SK-N-SH (cell line): ENCODE measurements at regions not wholly inside any gene's neighbourhood (a gene's known extent, or its start where the extent isn't known, plus 50 kb on each side); places are given as distances from the start of the nearest gene placed in this dataset.

Experiments
- CTCF ChIA-PET: fragments of 300-600, 350-600 bp; formaldehyde crosslinking; extraction: SDS; loops from one replicate; lab custom pipeline; 2021; lab: Yijun Ruan, JAX
- POLR2A ChIA-PET: fragments of 350-600 bp; sonication (Branson Sonifier 250); formaldehyde crosslinking; extraction: SDS; loops from one replicate; lab custom pipeline; 2020; ENCODE audit warnings: antibody characterized with exemption, inconsistent platforms; lab: Yijun Ruan, JAX
- DNase-seq: peaks from one replicate; pipeline ENCODE4 v3.0.0; 2012
- H2AFZ ChIP-seq: fragments of 200-600 bp; sonication (generic); 2 replicates; pipeline ENCODE4 v1.8.1; 2016; ENCODE audit warnings: antibody characterized with exemption, mild to moderate bottlenecking, low read depth
- H3F3A ChIP-seq: fragments of 200-600 bp; sonication (generic); replicated peaks from 2 replicates; pipeline ENCODE3; 2016; ENCODE audit warnings: antibody characterized with exemption, mild to moderate bottlenecking; ENCODE audit not compliant: insufficient read depth
- H3K27ac ChIP-seq, 2 experiments: fragments of 200-500 bp in 1 of 2; fragments of 200-600 bp in 1 of 2; sonication (Bioruptor generic) in 1 of 2; sonication (generic), shearing (Covaris generic) in 1 of 2; 2 replicates each; pipeline versions ENCODE4 v1.5.1 to v1.6.1; 2014 to 2016; ENCODE audit warnings: low read depth in 2 of 2, inconsistent platforms in 1 of 2, low read length in 1 of 2, mild to moderate bottlenecking in 1 of 2, mixed read lengths in 1 of 2
- H3K27me3 ChIP-seq: fragments of 200-600 bp; sonication (generic), shearing (Covaris generic); 2 replicates; pipeline ENCODE4 v1.6.1; 2016; ENCODE audit warnings: mixed run types; ENCODE audit not compliant: insufficient read depth
- H3K36me3 ChIP-seq, 2 experiments: fragments of 200-500 bp in 1 of 2; fragments of 200-600 bp in 1 of 2; sonication (Bioruptor generic) in 1 of 2; sonication (generic) in 1 of 2; replicated peaks in 1 of 2; 2 replicates each; pipeline versions ENCODE3 to v1.5.1; 2014 to 2016; ENCODE audit warnings: low read length in 1 of 2, mild to moderate bottlenecking in 1 of 2; ENCODE audit not compliant: insufficient read depth in 2 of 2, control insufficient read depth in 1 of 2
- H3K4me1 ChIP-seq, 2 experiments: fragments of 200-500 bp in 1 of 2; fragments of 200-600 bp in 1 of 2; sonication (Bioruptor generic) in 1 of 2; sonication (generic), shearing (Covaris generic) in 1 of 2; 2 replicates each; pipeline versions ENCODE4 v1.5.1 to v1.6.1; 2014 to 2016; ENCODE audit warnings: low read depth in 1 of 2, low read length in 1 of 2, mixed run types in 1 of 2; ENCODE audit not compliant: insufficient read depth in 2 of 2, control insufficient read depth in 1 of 2
- H3K4me2 ChIP-seq: fragments of 200-600 bp; sonication (generic), shearing (Covaris generic); 2 replicates; pipeline ENCODE4 v1.6.1; 2017; ENCODE audit warnings: mixed run types
- H3K4me3 ChIP-seq, 2 experiments: fragments of 200-500 bp in 1 of 2; fragments of 200-600 bp in 1 of 2; sonication (Bioruptor generic) in 1 of 2; sonication (generic), shearing (Covaris generic) in 1 of 2; 2 replicates each; pipeline versions ENCODE4 v1.5.1 to v1.8.1; 2014 to 2016; ENCODE audit warnings: low read depth in 2 of 2, inconsistent platforms in 1 of 2, low read length in 1 of 2, mild to moderate bottlenecking in 1 of 2, mixed read lengths in 1 of 2, moderate library complexity in 1 of 2
- H3K79me2 ChIP-seq: fragments of 200-600 bp; sonication (generic); 2 replicates; pipeline ENCODE4 v1.8.1; 2017; ENCODE audit warnings: mild to moderate bottlenecking; ENCODE audit not compliant: insufficient read depth
- H3K9ac ChIP-seq: fragments of 200-600 bp; sonication (generic); 2 replicates; pipeline ENCODE4 v1.6.1; 2017; ENCODE audit warnings: mixed run types
- H3K9me2 ChIP-seq: fragments of 200-600 bp; sonication (generic); 2 replicates; pipeline ENCODE4 v1.6.1; 2017; ENCODE audit warnings: mixed run types
- H3K9me3 ChIP-seq: fragments of 200-600 bp; sonication (generic); 2 replicates; pipeline ENCODE4 v1.6.1; 2017; ENCODE audit warnings: mixed run types, mild to moderate bottlenecking, moderate library complexity
- H4K20me1 ChIP-seq: fragments of 200-600 bp; sonication (generic); 2 replicates; pipeline ENCODE4 v1.6.1; 2017; ENCODE audit warnings: mild to moderate bottlenecking, mixed run types; ENCODE audit not compliant: insufficient read depth
- ELF1 ChIP-seq: IDR thresholded peaks from 2 replicates; pipeline ENCODE4 v1.4.0; 2012
- FOXJ3 ChIP-seq: sonication (generic); formaldehyde crosslinking; IDR thresholded peaks from 2 replicates; pipeline ENCODE4 v1.5.1; 2020; ENCODE audit warnings: mild to moderate bottlenecking, missing genetic modification reagents
- GABPA ChIP-seq: IDR thresholded peaks from 2 replicates; pipeline ENCODE4 v1.4.0; 2012; ENCODE audit warnings: low read depth, mild to moderate bottlenecking
- JUND ChIP-seq: IDR thresholded peaks from 2 replicates; pipeline ENCODE4 v1.4.0; 2012
- MEF2A ChIP-seq: IDR thresholded peaks from 2 replicates; pipeline ENCODE4 v1.4.0; 2012; ENCODE audit warnings: low read depth, borderline replicate concordance
- MXI1 ChIP-seq: IDR thresholded peaks from 2 replicates; pipeline ENCODE4 v1.6.1; 2012; ENCODE audit warnings: mild to moderate bottlenecking, low read depth, low read length, improper control_type of control experiment
- POLR2AphosphoS5 ChIP-seq: IDR thresholded peaks from 2 replicates; pipeline ENCODE4 v1.6.1; 2012; ENCODE audit warnings: low read depth, low read length
- RAD21 ChIP-seq: IDR thresholded peaks from 2 replicates; pipeline ENCODE4 v1.6.1; 2012; ENCODE audit warnings: mild to moderate bottlenecking, low read length
- RCOR1 ChIP-seq: fragments of 150-350 bp; IDR thresholded peaks from 2 replicates; pipeline ENCODE4 v1.6.1; 2017; ENCODE audit warnings: antibody characterized with exemption, low read length
- SIN3A ChIP-seq: IDR thresholded peaks from 2 replicates; pipeline ENCODE4 v1.6.1; 2012; ENCODE audit warnings: low read depth, mild to moderate bottlenecking, low read length, moderate library complexity, borderline replicate concordance
- SMC3 ChIP-seq: IDR thresholded peaks from 2 replicates; pipeline ENCODE4 v1.6.1; 2012; ENCODE audit warnings: low read depth, low read length, improper control_type of control experiment
- TCF12 ChIP-seq: IDR thresholded peaks from 2 replicates; pipeline ENCODE4 v1.4.0; 2012
- WGBS: methylation state at CpG from one replicate; pipeline ENCODE4 v1.1.6; 2017; ENCODE audit warnings: low lambda C conversion rate; 5-methylcytosine and 5-hydroxymethylcytosine counted together
- TF ChIP-seq, protein P1 (sequence below): fragments of 150-350 bp; IDR thresholded peaks from 2 replicates; pipeline ENCODE4 v1.6.1; 2017; ENCODE audit warnings: antibody characterized with exemption, low read length, low read depth, borderline replicate concordance
- TF ChIP-seq, protein P2 (sequence below): fragments of 200-600 bp; sonication (generic); IDR thresholded peaks from 2 replicates; pipeline ENCODE4 v1.6.1; 2017; ENCODE audit warnings: antibody characterized with exemption, mild to moderate bottlenecking, moderate library complexity
- TF ChIP-seq, protein P3 (sequence below): IDR thresholded peaks from 2 replicates; pipeline ENCODE4 v1.4.0; 2012; ENCODE audit warnings: low read depth
- TF ChIP-seq, protein P4 (sequence below): IDR thresholded peaks from 2 replicates; pipeline ENCODE4; 2012
- TF ChIP-seq, protein P5 (sequence below): IDR thresholded peaks from 2 replicates; pipeline ENCODE4 v1.4.0; 2012; ENCODE audit warnings: low read depth, borderline replicate concordance
- TF ChIP-seq, protein P6 (sequence below): IDR thresholded peaks from 2 replicates; pipeline ENCODE4 v1.4.0; 2012; ENCODE audit warnings: low read depth, borderline replicate concordance
- TF ChIP-seq, protein P7 (sequence below): fragments of 150-350 bp; IDR thresholded peaks from 2 replicates; pipeline ENCODE4 v1.6.1; 2016; ENCODE audit warnings: mild to moderate bottlenecking, low read depth, low read length

DNA sequence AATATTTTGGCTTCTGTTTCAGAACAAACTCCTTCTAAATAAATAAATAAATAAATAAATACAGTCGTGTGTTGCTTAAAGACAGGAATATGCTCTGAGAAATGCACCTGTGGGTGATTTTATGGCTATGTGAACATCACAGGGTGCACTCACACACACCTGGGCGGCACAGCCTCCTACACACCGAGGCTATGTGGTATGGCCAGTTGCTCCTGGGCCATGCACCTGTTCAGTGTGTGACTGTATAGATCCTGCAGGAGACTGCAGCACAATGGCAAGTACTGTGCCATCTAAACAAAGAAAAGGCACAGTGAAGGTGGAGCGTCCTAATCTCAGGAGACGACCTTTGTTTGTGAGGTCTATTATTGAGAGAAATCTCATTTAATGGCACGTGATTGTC lies 1281.1 kb downstream of the TBC1D22A start:
- Histone ChIP-seq H4K20me1 (no peaks in the 10 kb centered on the region), H3K27me3 (no peaks in the 10 kb centered on the region), H3F3A (no peaks in the 10 kb centered on the region), H3K4me2 (no peak overlapping the region), H3K79me2 (no peaks in the 10 kb centered on the region), H3K27ac (no peak overlapping the region), H3K4me1 (no peaks in the 10 kb centered on the region), H3K36me3 (no peaks in the 10 kb centered on the region), H3K4me3 (no peak overlapping the region), H3K9me2 (no peaks in the 10 kb centered on the region), H2AFZ (no peak overlapping the region), H3K9ac (no peak overlapping the region), H3K9me3 (no peaks in the 10 kb centered on the region)
- ChIA-PET CTCF (no interaction called here), POLR2A (no interaction called here)
- TF ChIP-seq, protein P1, sequence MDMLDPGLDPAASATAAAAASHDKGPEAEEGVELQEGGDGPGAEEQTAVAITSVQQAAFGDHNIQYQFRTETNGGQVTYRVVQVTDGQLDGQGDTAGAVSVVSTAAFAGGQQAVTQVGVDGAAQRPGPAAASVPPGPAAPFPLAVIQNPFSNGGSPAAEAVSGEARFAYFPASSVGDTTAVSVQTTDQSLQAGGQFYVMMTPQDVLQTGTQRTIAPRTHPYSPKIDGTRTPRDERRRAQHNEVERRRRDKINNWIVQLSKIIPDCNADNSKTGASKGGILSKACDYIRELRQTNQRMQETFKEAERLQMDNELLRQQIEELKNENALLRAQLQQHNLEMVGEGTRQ = no peak
- TF ChIP-seq SIN3A = no peak
- TF ChIP-seq FOXJ3 (CRISPR knock-in tag) = no peak
- TF ChIP-seq TCF12 = no peak
- TF ChIP-seq RCOR1 = no peak
- no peak for TF ChIP-seq POLR2AphosphoS5
- TF ChIP-seq GABPA = no peak
- no peak for DNase-seq
- 34% methylated on average over 6 of the region's 6 CpGs for WGBS

DNA sequence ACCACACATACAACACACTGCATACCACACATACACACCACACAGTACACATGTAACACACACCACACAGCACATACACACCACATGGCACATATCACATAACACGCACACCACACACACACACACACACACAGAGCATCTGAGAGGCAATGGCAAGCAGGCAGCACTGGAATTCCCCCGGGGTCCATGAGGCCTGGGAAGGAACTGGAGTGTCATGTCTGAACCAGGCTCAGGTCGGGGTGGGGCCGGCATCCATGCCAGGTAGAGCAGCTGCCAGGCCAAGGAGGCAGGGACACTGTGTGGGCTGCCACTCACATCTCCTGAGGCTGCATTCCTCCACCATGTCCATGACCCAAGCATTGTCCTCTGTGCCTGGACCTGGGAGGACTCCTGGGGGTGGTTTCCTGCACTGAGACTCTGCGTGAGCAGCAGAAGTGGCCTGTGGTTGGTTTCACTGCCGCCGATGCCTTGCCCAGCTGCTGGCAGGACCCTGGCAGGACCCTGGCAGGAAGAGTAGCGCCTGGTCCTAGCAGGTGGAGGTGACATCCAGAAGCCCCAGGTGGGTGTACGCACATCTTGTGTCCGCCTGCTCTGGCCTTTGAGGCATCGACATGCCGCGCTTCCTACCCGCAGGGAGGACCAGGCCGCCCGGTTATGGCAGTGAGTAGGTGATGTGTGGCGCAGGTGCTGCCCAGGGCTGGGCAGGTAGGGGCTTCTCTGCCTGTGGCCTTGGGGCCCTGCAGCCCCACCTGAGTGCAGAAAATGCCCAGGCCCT lies 1280.4 kb downstream of the TBC1D22A start:
- H3K4me2 ChIP-seq = no peak overlapping the region
- H2AFZ ChIP-seq = no peak overlapping the region
- H3K9me2 ChIP-seq = no peaks in the 10 kb centered on the region
- 7% methylated on average over 5 of the region's 17 CpGs for WGBS
- H3K27ac ChIP-seq = no peak overlapping the region
- no peaks in the 10 kb centered on the region for H3K4me1 ChIP-seq
- ChIA-PET CTCF (no interaction called here), POLR2A (no interaction called here)
- no peak overlapping the region for H3K4me3 ChIP-seq
- no peaks in the 10 kb centered on the region for H3K9me3 ChIP-seq
- TF ChIP-seq MEF2A (no peak), SMC3 (no peak), RCOR1 (no peak), RAD21 (no peak), ELF1 (no peak), MXI1 (no peak), POLR2AphosphoS5 (no peak), JUND (no peak), SIN3A (no peak)
- TF ChIP-seq, protein P2, sequence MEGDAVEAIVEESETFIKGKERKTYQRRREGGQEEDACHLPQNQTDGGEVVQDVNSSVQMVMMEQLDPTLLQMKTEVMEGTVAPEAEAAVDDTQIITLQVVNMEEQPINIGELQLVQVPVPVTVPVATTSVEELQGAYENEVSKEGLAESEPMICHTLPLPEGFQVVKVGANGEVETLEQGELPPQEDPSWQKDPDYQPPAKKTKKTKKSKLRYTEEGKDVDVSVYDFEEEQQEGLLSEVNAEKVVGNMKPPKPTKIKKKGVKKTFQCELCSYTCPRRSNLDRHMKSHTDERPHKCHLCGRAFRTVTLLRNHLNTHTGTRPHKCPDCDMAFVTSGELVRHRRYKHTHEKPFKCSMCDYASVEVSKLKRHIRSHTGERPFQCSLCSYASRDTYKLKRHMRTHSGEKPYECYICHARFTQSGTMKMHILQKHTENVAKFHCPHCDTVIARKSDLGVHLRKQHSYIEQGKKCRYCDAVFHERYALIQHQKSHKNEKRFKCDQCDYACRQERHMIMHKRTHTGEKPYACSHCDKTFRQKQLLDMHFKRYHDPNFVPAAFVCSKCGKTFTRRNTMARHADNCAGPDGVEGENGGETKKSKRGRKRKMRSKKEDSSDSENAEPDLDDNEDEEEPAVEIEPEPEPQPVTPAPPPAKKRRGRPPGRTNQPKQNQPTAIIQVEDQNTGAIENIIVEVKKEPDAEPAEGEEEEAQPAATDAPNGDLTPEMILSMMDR = no peak
- TF ChIP-seq, protein P3, sequence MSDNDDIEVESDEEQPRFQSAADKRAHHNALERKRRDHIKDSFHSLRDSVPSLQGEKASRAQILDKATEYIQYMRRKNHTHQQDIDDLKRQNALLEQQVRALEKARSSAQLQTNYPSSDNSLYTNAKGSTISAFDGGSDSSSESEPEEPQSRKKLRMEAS = no peak
- TF ChIP-seq, protein P4, sequence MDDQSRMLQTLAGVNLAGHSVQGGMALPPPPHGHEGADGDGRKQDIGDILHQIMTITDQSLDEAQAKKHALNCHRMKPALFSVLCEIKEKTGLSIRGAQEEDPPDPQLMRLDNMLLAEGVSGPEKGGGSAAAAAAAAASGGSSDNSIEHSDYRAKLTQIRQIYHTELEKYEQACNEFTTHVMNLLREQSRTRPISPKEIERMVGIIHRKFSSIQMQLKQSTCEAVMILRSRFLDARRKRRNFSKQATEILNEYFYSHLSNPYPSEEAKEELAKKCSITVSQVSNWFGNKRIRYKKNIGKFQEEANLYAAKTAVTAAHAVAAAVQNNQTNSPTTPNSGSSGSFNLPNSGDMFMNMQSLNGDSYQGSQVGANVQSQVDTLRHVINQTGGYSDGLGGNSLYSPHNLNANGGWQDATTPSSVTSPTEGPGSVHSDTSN = no peak
- TF ChIP-seq, protein P5, sequence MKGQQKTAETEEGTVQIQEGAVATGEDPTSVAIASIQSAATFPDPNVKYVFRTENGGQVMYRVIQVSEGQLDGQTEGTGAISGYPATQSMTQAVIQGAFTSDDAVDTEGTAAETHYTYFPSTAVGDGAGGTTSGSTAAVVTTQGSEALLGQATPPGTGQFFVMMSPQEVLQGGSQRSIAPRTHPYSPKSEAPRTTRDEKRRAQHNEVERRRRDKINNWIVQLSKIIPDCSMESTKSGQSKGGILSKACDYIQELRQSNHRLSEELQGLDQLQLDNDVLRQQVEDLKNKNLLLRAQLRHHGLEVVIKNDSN = no peak
- TF ChIP-seq, protein P6, sequence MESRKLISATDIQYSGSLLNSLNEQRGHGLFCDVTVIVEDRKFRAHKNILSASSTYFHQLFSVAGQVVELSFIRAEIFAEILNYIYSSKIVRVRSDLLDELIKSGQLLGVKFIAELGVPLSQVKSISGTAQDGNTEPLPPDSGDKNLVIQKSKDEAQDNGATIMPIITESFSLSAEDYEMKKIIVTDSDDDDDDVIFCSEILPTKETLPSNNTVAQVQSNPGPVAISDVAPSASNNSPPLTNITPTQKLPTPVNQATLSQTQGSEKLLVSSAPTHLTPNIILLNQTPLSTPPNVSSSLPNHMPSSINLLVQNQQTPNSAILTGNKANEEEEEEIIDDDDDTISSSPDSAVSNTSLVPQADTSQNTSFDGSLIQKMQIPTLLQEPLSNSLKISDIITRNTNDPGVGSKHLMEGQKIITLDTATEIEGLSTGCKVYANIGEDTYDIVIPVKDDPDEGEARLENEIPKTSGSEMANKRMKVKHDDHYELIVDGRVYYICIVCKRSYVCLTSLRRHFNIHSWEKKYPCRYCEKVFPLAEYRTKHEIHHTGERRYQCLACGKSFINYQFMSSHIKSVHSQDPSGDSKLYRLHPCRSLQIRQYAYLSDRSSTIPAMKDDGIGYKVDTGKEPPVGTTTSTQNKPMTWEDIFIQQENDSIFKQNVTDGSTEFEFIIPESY = no peak
- TF ChIP-seq, protein P7, sequence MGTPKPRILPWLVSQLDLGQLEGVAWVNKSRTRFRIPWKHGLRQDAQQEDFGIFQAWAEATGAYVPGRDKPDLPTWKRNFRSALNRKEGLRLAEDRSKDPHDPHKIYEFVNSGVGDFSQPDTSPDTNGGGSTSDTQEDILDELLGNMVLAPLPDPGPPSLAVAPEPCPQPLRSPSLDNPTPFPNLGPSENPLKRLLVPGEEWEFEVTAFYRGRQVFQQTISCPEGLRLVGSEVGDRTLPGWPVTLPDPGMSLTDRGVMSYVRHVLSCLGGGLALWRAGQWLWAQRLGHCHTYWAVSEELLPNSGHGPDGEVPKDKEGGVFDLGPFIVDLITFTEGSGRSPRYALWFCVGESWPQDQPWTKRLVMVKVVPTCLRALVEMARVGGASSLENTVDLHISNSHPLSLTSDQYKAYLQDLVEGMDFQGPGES = no peak
- no peaks in the 10 kb centered on the region for H3K79me2 ChIP-seq
- H3K9ac ChIP-seq = no peak overlapping the region
- H4K20me1 ChIP-seq = no peaks in the 10 kb centered on the region
- H3K36me3 ChIP-seq = no peaks in the 10 kb centered on the region
- H3F3A ChIP-seq = no peaks in the 10 kb centered on the region
- H3K27me3 ChIP-seq = no peaks in the 10 kb centered on the region
- no peak for DNase-seq
